NK-92 (cell line): ENCODE measurements at regions not wholly inside any gene's neighbourhood (a gene's known extent, or its start where the extent isn't known, plus 50 kb on each side); places are given as distances from the start of the nearest gene placed in this dataset.

Source experiments
- DNase-seq: peaks from one replicate; lab custom pipeline; 2025; ENCODE audit not compliant: unreplicated experiment; lab: John Stamatoyannopoulos, UW

GRCh38 chr11:79762279-79762921 lies 321.6 kb upstream of the TENM4 start:
- no peak for DNase-seq

DNA sequence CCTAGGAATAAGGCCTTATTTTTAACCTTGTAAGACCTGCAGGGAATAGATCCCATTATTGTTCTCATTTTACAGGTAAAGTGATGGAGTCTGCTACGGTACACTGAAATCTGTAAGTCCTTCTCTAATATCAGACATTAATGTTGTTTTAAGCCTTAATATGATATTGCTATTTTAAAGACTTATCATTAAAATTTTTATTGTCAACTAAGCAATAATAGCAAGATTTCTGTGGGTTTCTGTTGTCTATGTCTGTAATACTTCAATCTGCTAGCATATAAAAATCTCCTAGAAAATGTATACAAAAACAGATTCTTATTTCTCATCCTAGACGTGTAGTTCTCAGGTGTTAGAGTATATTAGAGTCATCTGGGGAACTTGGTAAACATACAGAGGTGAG lies 317.5 kb upstream of the TENM4 start:
- no peak for DNase-seq

- DNase-seq: no peak
Observed at GRCh38 chr11:79747406-79747805, 306.6 kb upstream of the TENM4 start.

GRCh38 chr11:79744941-79745340 lies 304.1 kb upstream of the TENM4 start:
- DNase-seq: no peak

DNA sequence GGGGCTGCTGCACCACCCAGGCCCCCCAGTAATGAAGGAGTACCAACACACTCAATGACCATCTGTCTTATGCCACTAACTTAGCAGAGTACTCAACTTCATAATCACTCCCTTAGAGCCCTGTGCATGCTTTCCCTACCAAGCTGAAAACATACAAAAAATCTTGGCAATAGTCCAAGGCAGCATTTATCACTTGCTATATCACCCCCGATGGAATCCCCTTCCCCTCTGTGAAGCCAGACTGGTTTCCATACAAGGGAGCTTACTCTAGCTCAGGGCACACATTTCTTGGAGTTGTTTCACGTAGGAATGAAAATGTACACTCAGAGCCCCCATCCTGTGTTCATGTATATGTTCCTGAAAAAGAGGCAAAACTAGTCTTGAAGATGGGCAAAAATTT lies 301.3 kb upstream of the TENM4 start:
- DNase-seq: no peak

DNA sequence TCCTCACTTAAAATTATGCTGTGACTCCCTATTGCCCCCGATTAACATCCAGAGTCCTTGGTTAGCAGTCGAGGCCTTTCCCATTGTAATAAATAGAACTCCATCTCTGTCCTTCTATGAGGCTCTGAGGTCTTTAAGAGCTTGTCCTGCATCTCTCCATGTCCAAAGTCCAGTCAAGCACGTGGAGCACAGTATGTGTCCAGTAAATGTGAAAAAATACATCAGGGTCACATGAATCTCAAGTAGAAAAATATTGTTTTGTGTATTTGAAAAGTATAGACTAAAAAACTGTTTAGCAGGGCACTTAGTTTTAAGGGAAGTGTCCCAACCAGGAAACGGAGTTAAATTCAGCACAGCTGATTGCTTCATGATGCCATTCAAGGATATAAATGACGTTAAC lies 298.8 kb upstream of the TENM4 start:
- no peak for DNase-seq

GRCh38 chr11:79727221-79727620 lies 286.4 kb upstream of the TENM4 start:
- no peak for DNase-seq

- DNase-seq: no peak
Observed at GRCh38 chr11:79720115-79720514, 279.3 kb upstream of the TENM4 start.

DNA sequence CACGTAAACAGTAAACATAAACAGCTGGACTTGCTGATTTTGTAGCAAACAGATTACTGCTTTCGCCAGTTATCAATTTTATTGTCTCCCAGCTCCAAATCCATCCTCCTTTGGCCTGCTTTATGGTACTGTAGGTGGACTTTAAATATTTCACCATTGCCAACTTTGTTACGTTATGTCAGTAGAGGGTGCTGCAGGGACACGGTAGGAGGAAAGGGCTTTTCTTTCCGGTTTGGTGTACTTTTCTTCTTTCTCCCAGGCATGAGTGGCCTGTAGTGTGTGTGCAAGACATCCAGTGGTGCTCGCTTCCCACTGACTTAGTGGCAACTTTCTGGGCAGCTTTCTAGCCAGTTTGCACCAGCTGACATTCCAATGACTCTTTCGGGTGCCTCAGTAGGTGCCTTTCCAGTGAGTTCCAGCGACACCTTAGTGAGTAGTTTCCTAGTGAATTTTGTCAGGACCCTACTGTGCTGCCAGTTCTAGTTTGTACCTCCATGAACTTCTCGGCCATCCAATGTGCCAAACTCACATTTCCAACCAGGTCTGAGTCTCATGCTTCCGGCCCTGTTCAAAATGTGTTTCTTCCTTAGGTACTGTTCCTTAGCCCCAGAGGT lies 267.6 kb upstream of the TENM4 start:
- no peak for DNase-seq

DNA sequence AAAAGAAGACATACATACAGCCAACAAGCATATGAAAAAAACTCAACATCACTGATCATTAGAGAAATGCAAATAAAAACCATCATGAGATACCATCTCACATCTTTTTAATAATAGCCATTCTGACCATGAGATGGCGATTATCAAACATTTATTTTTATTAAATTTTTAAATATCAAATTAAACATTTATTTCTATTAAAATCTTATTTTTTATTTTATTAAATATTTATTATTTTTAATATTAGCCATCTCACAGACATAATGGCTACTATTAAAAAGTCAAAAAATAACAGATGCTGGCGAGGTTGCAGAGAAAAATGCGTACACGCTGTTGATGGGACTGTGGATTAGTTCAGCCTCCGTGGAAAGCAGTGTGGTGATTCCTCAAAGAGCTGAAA lies 264.8 kb upstream of the TENM4 start:
- no peak for DNase-seq

DNA sequence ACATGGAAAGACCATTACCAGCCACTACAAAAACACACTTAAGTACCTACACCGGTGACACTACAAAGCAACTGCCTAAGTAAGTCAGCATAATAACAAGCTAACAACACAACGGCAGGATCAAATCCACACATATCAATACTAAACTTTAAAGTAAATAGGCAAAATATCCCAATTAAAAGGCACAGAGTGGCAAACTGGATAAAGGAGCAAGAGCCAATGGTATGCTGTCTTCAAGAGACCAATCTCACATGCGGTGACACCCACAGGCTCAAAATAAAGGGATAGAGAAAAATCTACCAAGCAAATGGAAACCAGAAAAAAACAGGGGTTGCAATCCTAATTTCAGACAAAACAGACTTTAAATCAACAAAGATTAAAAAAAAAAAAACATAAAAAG lies 261.5 kb upstream of the TENM4 start:
- DNase-seq: no peak

DNA sequence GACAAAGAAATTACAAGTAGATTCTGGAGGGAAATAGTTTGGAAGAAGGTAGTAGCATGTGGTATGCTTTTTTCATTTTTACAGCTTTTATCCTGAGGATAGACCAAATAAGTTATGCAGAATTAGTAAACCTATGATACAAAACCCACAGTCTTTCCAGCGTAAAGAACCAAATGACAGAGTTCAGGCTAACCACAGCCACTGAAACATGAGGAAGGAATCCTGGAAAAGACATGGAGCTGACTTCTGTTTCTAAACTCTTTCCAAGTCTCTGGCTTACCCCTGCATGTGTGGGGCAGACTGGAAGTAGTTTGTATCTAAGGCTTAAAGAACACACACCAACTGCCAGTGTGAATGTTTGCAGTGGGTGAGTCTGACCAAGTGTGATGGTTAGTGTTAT lies 258.4 kb upstream of the TENM4 start:
- no peak for DNase-seq

DNA sequence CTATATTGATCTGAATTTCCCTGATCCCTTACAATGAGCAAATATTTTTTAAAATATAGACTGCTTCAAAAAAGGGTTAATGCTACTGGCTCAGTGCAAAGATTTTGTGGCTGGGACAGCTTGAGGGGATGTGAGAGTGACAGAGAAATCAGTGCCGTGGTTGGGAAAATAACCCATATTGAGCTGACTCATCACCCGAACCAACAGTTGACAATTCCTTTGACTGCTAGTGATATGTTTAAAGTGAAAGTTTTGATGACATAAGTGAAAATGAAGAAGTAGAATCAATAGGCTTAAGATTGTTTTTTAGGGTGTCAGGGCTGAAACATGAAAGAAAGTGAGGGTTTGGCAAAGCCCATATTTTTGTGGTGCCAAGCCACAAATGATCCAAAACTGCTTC lies 257.1 kb upstream of the TENM4 start:
- DNase-seq: no peak

DNA sequence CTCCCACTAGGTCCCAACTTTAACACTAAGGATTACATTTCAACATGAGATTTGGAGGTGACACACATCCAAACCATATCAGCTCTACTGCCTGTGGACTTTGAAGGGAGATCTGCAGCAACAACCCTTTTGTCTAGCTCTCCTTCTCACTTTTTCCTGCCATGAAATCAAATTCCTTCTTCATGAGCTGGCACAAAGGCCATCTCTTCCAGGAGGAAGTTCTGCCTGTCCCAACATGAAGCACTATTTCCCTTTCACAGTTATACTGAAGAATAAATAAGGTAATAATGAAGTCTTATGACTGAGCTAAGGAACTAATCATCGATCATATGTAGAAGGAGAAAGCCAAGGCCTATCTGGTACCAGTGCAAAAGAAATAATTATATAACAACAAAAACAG lies 253.5 kb upstream of the TENM4 start:
- no peak for DNase-seq

GRCh38 chr11:79691445-79691844 lies 250.6 kb upstream of the TENM4 start:
- DNase-seq: no peak

- DNase-seq: no peak
Observed at GRCh38 chr11:79686703-79687419, 246.0 kb upstream of the TENM4 start.

- DNase-seq: no peak
Observed at GRCh38 chr11:79683930-79684329, 243.1 kb upstream of the TENM4 start.

- DNase-seq: no peak
Observed at GRCh38 chr11:79678780-79679452, 238.1 kb upstream of the TENM4 start.

GRCh38 chr11:79676396-79676795 lies 235.6 kb upstream of the TENM4 start:
- no peak for DNase-seq

DNA sequence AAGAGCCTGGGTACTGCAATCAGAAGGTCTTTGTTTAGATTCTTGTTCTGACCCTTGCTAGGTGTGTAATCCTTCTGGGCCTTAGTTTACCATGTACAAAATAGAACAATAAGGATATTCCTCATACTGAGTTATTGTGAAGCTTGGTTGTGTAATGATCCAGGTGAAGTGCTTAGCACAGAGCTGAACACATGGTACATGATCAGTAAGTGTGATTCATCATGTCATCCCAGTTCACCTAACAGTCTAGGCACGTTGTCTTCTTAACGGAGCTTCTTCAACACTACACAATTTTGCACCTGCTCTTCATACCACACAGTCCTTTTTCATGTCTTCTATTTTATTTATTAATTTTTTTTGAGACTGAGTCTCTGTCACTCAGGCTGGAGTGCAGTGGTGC lies 234.3 kb upstream of the TENM4 start:
- no peak for DNase-seq

- DNase-seq: no peak
Observed at GRCh38 chr11:79672786-79673185, 232.0 kb upstream of the TENM4 start.

DNA sequence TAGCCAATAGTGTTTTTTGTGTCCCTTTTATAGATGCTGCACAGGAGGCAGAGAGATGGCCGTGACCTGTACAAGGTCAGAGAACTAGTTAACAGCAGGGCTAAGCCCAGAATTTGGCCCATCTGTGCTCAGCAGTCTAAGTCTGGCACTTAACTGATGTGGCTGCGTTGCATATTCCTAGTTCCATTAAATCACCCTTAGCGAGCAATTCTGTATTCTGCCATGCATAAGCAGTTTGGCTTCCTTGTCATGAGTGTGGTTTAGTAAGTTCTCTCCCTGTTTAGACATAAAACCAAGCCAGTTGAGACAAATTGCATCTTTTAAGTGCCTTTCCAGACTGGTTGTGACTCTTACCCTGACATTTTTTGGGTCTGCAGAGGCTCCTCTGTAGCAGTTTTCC lies 230.6 kb upstream of the TENM4 start:
- no peak for DNase-seq
